ENCODE measurements at regions not wholly inside any gene's neighbourhood (a gene's known extent, or its start where the extent isn't known, plus 50 kb on each side); places are given as distances from the start of the nearest gene placed in this dataset.
"Not testable (repeated sequence)": the region's sequence is repeated elsewhere in the genome, so short reads cannot be mapped to it uniquely, and the experiment has no call there.

DNA sequence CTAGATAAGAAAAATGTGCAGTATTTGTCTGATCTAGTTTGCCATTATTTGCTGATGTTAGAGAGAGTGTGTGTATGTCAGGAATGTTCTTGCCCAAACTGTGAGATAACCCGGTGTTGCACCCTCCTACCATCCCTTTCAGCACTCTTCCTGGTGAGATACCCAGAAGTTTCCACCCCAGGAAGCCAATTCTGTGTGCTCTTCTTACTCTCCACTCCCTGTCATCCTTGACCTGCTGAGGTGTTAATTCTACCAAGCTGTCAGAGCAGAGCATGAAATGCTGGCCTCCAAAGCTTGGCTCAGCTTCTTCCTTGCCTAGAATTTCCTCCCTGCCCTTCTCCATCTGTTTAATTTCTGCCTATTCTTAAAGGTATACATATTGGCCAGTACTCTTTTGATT, 237.3 kb upstream of the CNR1 start:
- DNase-seq (ENCODE audit: low spot score) = no peak
- TF ChIP-seq, protein P1, sequence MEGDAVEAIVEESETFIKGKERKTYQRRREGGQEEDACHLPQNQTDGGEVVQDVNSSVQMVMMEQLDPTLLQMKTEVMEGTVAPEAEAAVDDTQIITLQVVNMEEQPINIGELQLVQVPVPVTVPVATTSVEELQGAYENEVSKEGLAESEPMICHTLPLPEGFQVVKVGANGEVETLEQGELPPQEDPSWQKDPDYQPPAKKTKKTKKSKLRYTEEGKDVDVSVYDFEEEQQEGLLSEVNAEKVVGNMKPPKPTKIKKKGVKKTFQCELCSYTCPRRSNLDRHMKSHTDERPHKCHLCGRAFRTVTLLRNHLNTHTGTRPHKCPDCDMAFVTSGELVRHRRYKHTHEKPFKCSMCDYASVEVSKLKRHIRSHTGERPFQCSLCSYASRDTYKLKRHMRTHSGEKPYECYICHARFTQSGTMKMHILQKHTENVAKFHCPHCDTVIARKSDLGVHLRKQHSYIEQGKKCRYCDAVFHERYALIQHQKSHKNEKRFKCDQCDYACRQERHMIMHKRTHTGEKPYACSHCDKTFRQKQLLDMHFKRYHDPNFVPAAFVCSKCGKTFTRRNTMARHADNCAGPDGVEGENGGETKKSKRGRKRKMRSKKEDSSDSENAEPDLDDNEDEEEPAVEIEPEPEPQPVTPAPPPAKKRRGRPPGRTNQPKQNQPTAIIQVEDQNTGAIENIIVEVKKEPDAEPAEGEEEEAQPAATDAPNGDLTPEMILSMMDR (IDR thresholded peaks at IDR 0.05; ENCODE audit: extremely low read depth, missing control alignments) = no peak

DNA sequence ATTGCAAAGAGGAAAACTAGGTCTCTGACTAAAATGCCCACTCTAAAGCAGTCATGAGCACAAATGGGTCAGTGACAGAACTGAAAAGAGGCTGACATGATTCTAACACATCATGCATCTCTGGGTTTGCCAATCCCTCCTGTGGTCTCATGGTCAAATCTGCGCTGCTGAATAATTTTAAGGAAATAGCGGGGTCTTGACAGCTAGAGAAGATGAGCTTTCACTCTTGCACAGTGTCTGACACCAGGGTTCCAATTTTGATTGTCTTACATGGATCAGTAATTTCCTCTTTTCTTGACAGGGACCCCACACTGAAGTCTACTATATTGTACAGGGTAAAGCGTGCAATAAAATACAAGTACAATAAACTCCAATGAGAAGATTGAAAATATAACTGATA, 236.8 kb upstream of the CNR1 start:
- TF ChIP-seq, protein P1 (IDR thresholded peaks at IDR 0.05; ENCODE audit: extremely low read depth, missing control alignments) = no peak
- DNase-seq (ENCODE audit: low spot score) = no peak

DNA sequence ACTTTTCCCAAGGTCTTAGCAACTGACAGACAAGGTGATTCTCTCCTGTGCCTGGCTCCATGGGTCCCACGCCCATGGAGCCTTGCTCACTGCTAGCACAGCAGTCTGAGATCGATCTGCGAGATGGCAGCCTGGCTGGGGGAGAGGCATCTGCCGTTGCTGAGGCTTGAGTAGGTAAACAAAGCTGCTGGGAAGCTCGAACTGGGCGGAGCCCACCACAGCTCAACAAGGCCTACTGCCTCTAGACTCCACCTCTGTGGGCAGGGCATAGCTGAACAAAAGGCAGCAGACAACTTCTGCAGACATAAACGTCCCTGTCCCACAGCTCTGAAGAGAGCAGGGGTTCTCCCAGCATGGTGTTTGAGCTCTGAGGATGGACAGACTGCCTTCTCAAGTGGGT, 224.9 kb upstream of the CNR1 start:
- not testable (repeated sequence) for DNase-seq (ENCODE audit: low spot score)

DNA sequence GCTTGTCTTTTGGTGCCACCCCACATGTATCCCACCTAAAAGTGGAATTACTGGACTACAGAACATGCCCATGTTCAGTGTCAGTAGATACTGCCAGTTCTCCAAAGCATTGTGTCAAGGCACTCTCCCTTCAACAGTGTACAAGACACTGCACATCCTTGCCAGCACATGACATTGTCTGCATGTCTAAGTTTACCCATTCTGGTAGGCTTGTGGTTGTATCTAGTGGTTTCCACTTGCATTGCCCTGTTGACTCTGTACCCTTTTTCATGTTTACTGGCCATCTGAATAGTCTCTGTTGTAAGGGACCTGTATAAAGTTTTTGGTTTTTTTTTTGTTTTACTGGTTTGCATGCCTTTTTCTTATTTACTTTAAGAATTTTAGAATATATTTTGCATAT, 222.4 kb upstream of the CNR1 start:
- DNase-seq (ENCODE audit: low spot score) = no peak
- TF ChIP-seq, protein P1 (IDR thresholded peaks at IDR 0.05; ENCODE audit: extremely low read depth, missing control alignments) = no peak

DNA sequence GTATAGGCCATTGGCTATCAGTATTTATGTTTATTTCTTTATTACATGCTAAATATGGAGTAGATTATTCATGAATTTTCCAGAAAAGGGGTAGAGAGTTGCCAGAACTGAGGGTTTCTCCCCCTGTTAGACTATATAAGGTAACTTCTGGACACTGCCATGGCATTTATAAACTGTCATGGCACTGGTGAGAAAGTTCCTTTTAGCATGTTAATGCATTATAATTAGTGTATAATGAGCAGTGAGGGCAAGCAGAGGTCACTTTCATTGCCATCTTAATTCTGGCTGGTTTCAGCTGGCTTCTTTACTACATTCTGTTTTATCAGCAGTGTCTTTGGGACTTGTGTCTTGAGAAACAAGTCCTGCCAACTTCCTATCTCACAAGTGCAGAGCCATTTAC, 220.0 kb upstream of the CNR1 start:
- TF ChIP-seq, protein P1 (IDR thresholded peaks at IDR 0.05; ENCODE audit: extremely low read depth, missing control alignments) = no peak
- no peak for DNase-seq (ENCODE audit: low spot score)

DNA sequence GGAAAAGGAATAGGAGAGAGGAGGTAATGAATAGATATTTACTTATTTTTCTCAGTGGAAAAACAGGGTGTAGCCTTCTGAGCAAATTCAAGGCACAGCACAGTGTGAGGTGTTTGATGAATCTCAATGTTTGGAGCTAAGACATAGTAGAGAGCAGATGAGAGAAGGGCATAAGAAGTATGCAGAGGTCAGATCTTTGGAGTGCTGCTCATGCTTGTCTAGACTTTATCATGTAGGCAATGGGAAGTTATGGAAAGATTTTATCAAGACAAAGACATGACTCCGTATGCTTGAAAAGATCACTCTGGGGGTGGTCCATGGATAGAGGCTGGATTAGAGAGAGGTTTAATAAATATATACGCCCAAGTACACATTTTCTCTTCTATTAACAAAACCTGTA, 217.0 kb upstream of the CNR1 start:
- TF ChIP-seq, protein P1 (IDR thresholded peaks at IDR 0.05; ENCODE audit: extremely low read depth, missing control alignments) = no peak
- DNase-seq (ENCODE audit: low spot score) = no peak

DNA sequence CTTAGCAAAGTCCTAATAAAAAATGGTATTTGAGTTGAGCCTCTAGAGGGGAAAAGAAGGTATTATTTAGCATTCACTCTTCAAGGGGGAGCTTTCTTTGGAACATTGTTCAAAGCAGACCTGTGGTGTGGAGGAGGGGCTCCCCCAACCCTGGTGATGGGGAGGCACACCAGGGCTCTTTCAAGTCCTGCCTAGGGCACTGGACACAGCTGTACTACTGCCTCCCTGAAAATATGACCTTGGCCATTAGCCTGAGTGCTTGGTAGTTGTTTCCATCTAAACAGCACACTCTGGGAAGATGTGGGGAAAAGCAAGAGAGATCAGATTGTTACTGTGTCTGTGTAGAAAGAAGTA, 215.1 kb upstream of the CNR1 start:
- no peak for DNase-seq (ENCODE audit: low spot score)
- TF ChIP-seq, protein P1 (IDR thresholded peaks at IDR 0.05; ENCODE audit: extremely low read depth, missing control alignments) = no peak

DNA sequence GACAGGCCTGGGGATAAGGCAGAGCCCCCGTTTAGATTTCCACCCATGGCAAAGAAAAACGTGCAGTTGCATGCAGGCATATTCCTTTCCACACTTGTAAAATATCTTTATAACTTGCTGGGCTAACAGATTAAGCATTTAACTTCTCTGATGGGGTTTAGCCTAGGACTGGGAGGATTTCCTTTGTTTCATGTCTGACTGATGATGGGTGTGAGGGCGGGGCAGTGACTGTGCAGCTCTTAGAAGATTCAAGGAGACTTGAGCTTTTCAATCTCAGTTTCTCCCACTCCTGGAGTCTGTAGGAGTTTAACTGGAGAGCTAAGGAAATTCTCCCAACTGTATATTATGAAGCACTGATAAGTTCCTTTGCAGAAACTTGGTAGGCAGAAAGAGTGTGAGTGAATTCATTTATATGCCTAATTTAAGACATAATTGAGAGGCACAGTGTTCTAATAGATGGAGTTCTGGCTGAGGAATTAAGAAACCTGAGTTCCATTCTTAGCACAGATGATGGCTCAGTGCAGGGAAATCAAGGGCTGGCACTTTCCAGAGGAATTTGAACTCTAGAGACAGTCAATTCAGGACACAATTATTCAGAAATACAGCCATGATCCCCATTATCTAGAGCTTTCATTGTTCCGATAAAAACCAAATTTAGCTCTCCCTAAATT, 214.6 kb upstream of the CNR1 start:
- TF ChIP-seq, protein P1 (IDR thresholded peaks at IDR 0.05; ENCODE audit: extremely low read depth, missing control alignments) = no peak
- DNase-seq (ENCODE audit: low spot score) = no peak
